Transverse colon (tissue), 4 donors: ENCODE measurements at regions not wholly inside any gene's neighbourhood (a gene's known extent, or its start where the extent isn't known, plus 50 kb on each side); places are given as distances from the start of the nearest gene placed in this dataset.

Experiments used
- DNase-seq: peaks from one replicate; pipeline ENCODE4 v3.0.0-alpha.2; 2019
- H3K27ac ChIP-seq, 4 donors: fragments of 200-600 bp; sonication (generic); 2 replicates each; pipeline ENCODE4 v1.5.1; 2016 to 2018; ENCODE audit warnings: inconsistent platforms in 4 of 4
- H3K27me3 ChIP-seq: fragments of 200-600 bp; sonication (generic); 2 replicates; pipeline ENCODE4 v1.5.1; 2017; ENCODE audit warnings: inconsistent platforms
- H3K36me3 ChIP-seq, 4 donors: fragments of 200-600 bp; sonication (generic); 2 replicates each; pipeline ENCODE4 v1.5.1; 2017 to 2019; ENCODE audit warnings: inconsistent platforms in 4 of 4
- H3K4me1 ChIP-seq, 4 donors: fragments of 200-600 bp; sonication (generic); 2 replicates each; pipeline ENCODE4 v1.5.1; 2017 to 2020; ENCODE audit warnings: inconsistent platforms in 4 of 4
- H3K4me3 ChIP-seq, 4 donors: fragments of 200-600 bp; sonication (generic); 1 replicate in 1 of 4; 2 replicates in 3 of 4; pipeline versions ENCODE4 v1.5.1 to v1.6.1; 2017 to 2019; ENCODE audit warnings: inconsistent platforms in 4 of 4
- H3K9me3 ChIP-seq, 2 donors: fragments of 200-600 bp; sonication (generic); 2 replicates each; pipeline ENCODE4 v1.5.1; 2017 to 2019; ENCODE audit warnings: inconsistent platforms in 2 of 2
- CTCF ChIP-seq, 5 experiments: fragments of 200-600 bp in 3 of 5; fragments of 450-650 bp in 2 of 5; sonication (generic) in 3 of 5; IDR thresholded peaks; 1 replicate in 2 of 5; 2 replicates in 3 of 5; pipeline ENCODE4 v1.5.1; 2016 to 2017; ENCODE audit warnings: antibody characterized with exemption in 5 of 5, inconsistent platforms in 3 of 5, mild to moderate bottlenecking in 2 of 5, moderate library complexity in 1 of 5
- EP300 ChIP-seq: sonication (generic); formaldehyde crosslinking; IDR thresholded peaks from one replicate; pipeline ENCODE4 v1.6.1; 2017; ENCODE audit warnings: antibody characterized with exemption, low read depth
- POLR2A ChIP-seq: fragments of 450-650 bp; IDR thresholded peaks from one replicate; pipeline ENCODE4 v1.6.1; 2016; ENCODE audit warnings: antibody characterized with exemption, mild to moderate bottlenecking, moderate library complexity
- POLR2AphosphoS5 ChIP-seq, 3 donors: sonication (generic); formaldehyde crosslinking; IDR thresholded peaks; one replicate each; pipeline ENCODE4 v1.6.1; 2016; ENCODE audit warnings: antibody characterized with exemption in 3 of 3
- WGBS, 2 donors: methylation state at CpG; one replicate each; pipeline ENCODE4 v1.1.5; 2018; ENCODE audit warnings: low coverage in 1 of 2; 5-methylcytosine and 5-hydroxymethylcytosine counted together
- in situ Hi-C, 4 donors: fragments of 200-750 bp; cut with MboI; loops; one replicate each; pipeline versions ENCODE4 v1.15.0 to v1.15.1; 2017; ENCODE audit warnings: low sequenced_read_pairs in 3 of 4, low pct_ligation_motif_present in 1 of 4, low pct_unique_long_range_greater_than_20kb in 1 of 4
- intact Hi-C: fragments of 100-400 bp; cut with DNase I; formaldehyde crosslinking; loops from one replicate; pipeline ENCODE4 v1.15.1; 2023; ENCODE audit warnings: low total_unique reads

- no peaks in the 10 kb centered on the region for H3K9me3 ChIP-seq
- in situ Hi-C loops = no loop called here
Measured at GRCh38 chr13:63586467-63586866, 2170.8 kb upstream of the PCDH20 start.

GRCh38 chr13:63578796-63579195 lies 2163.1 kb upstream of the PCDH20 start:
- Histone ChIP-seq H3K4me1 (no peaks in the 10 kb centered on the region), H3K4me3 (no peak overlapping the region), H3K27ac (no peak overlapping the region), H3K36me3 (no peaks in the 10 kb centered on the region), H3K27me3 (no peaks in the 10 kb centered on the region), H3K9me3 (no peaks in the 10 kb centered on the region)
- intact Hi-C loops = no loop called here
- DNase-seq = no peak
- TF ChIP-seq POLR2A = no peak
- no peak for TF ChIP-seq CTCF (IDR thresholded peaks at IDR 0.05)
- TF ChIP-seq POLR2AphosphoS5 (IDR thresholded peaks at IDR 0.05) = no peak
- TF ChIP-seq EP300 = no peak
- in situ Hi-C loops = no loop called here
- 58 to 78% methylated on average over 2 of the region's 2 CpGs for WGBS, 2 donors

More at GRCh38 chr13:63586467-63586866, 2170.8 kb upstream of the PCDH20 start:
- Histone ChIP-seq H3K27ac (no peak overlapping the region), H3K4me1 (no peaks in the 10 kb centered on the region), H3K36me3 (no peaks in the 10 kb centered on the region), H3K27me3 (no peaks in the 10 kb centered on the region), H3K4me3 (no peak overlapping the region)
- intact Hi-C loops = no loop called here
- no peak for DNase-seq
- TF ChIP-seq POLR2A (no peak), CTCF (IDR thresholded peaks at IDR 0.05) (no peak), EP300 (no peak), POLR2AphosphoS5 (IDR thresholded peaks at IDR 0.05) (no peak)
- 79 to 83% methylated on average over 1 to 7 of the region's 7 CpGs for WGBS, 2 donors

- intact Hi-C loops = no loop called here
- in situ Hi-C loops = no loop called here
- Histone ChIP-seq H3K4me3 (no peak overlapping the region), H3K27me3 (no peaks in the 10 kb centered on the region), H3K36me3 (no peaks in the 10 kb centered on the region), H3K27ac (no peak overlapping the region), H3K9me3 (no peaks in the 10 kb centered on the region), H3K4me1 (no peaks in the 10 kb centered on the region)
- TF ChIP-seq CTCF (IDR thresholded peaks at IDR 0.05) (no peak), POLR2A (no peak), EP300 (no peak), POLR2AphosphoS5 (IDR thresholded peaks at IDR 0.05) (no peak)
- no peak for DNase-seq
- 86% methylated on average over 1 of the region's 1 CpG; no CpG with 5 or more reads in 1 of the 2 donors for WGBS, 2 donors
Measured at GRCh38 chr13:63567031-63567430, 2151.4 kb upstream of the PCDH20 start.

GRCh38 chr13:63554157-63554556 lies 2138.5 kb upstream of the PCDH20 start:
- H3K9me3 ChIP-seq = no peaks in the 10 kb centered on the region
- no peak for TF ChIP-seq EP300
- TF ChIP-seq POLR2A = no peak
- no peak for TF ChIP-seq CTCF (IDR thresholded peaks at IDR 0.05)
- no peak for TF ChIP-seq POLR2AphosphoS5 (IDR thresholded peaks at IDR 0.05)
- DNase-seq = no peak
- in situ Hi-C loops = no loop called here
- H3K27me3 ChIP-seq = no peaks in the 10 kb centered on the region
- no peak overlapping the region for H3K27ac ChIP-seq
- intact Hi-C loops = loop anchor here (10.0 kb wide), 1 partner anchor 1171 kb away; no protein-coding TSS in a partner anchor
- no peak overlapping the region for H3K4me3 ChIP-seq
- WGBS, 2 donors = 57 to 63% methylated on average over 1 of the region's 1 CpG
- no peaks in the 10 kb centered on the region for H3K36me3 ChIP-seq
- H3K4me1 ChIP-seq = no peaks in the 10 kb centered on the region
